HAP-1 (cell line): ENCODE measurements at regions not wholly inside any gene's neighbourhood (a gene's known extent, or its start where the extent isn't known, plus 50 kb on each side); places are given as distances from the start of the nearest gene placed in this dataset.

Source experiments
- DNase-seq, 2 experiments: peaks; one replicate each; pipeline ENCODE4 v3.0.0-alpha.2; 2016 to 2020; ENCODE audit warnings: low spot score in 2 of 2
- H3K27me3 ChIP-seq: fragments of 250-450 bp; sonication (Bioruptor Pico); 2 replicates; pipeline ENCODE4 v1.5.1; 2020; ENCODE audit warnings: low read depth, mild to moderate bottlenecking, moderate library complexity
- H3K36me3 ChIP-seq: fragments of 250-450 bp; sonication (Bioruptor Pico); replicated peaks from 2 replicates; pipeline ENCODE4 v1.5.1; 2020; ENCODE audit warnings: mild to moderate bottlenecking
- H3K4me1 ChIP-seq: fragments of 250-450 bp; sonication (Bioruptor Pico); 2 replicates; pipeline ENCODE4 v1.5.1; 2020; ENCODE audit warnings: mild to moderate bottlenecking
- H3K4me3 ChIP-seq: fragments of 250-450 bp; sonication (Bioruptor Pico); 2 replicates; pipeline ENCODE4 v1.5.1; 2020; ENCODE audit warnings: mild to moderate bottlenecking, moderate library complexity
- H3K9me3 ChIP-seq: fragments of 250-450 bp; sonication (Bioruptor Pico); 2 replicates; pipeline ENCODE4 v1.5.1; 2020; ENCODE audit warnings: mild to moderate bottlenecking, moderate library complexity
- in situ Hi-C: fragments of 300-500 bp; cut with MboI; formaldehyde crosslinking; loops from 3 replicates; pipeline ENCODE4 v1.14.3; 2020; ENCODE audit warnings: low sequenced_read_pairs, inconsistent platforms, mixed read lengths

- no peaks in the 10 kb centered on the region for H3K27me3 ChIP-seq
- no peak for DNase-seq
- no peaks in the 10 kb centered on the region for H3K9me3 ChIP-seq
- no peaks in the 10 kb centered on the region for H3K36me3 ChIP-seq
- no peaks in the 10 kb centered on the region for H3K4me1 ChIP-seq
- in situ Hi-C loops: no loop called here
- H3K4me3 ChIP-seq: no peak overlapping the region
These were observed 57.5 kb upstream of the C14orf180 start for GRCh38 chr14:104521816-104522745.

DNA sequence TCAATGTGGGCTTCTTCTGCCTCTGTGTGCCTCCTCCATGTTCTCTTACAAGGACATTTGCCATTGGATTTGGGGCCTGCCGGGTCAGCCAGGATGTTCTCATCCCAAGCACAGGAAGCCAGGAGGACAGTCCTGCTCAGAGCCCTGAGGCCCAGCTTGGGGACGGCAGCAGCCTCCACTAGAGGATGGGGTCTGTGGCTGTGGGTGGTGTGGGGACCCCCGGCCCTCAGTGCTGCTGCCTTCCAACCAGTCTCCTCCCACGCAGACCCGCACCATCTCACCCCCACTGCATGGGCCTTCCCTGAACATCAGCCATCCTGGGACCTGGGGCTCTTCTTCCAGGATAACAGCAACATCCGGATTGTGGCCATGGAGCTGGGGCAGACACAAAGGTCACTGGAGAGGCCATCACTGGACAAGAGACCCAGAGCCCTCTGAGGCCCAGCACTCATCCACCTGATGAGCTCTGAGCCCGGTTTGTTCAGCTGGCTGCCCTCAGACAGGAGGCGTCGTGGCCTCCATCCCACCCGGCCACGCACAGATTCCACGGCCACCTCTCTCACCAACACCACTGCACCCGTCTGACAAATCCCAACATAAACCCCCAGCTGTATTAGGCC is 56.5 kb upstream of the C14orf180 start:
- Histone ChIP-seq H3K9me3 (no peaks in the 10 kb centered on the region), H3K36me3 (no peaks in the 10 kb centered on the region), H3K4me1 (no peaks in the 10 kb centered on the region), H3K27me3 (no peaks in the 10 kb centered on the region), H3K4me3 (no peak overlapping the region)
- no peak for DNase-seq
- in situ Hi-C loops: no loop called here

GRCh38 chr14:104523546-104523935 is 56.0 kb upstream of the C14orf180 start:
- no peaks in the 10 kb centered on the region for H3K4me1 ChIP-seq
- in situ Hi-C loops: no loop called here
- no peak for DNase-seq

DNA sequence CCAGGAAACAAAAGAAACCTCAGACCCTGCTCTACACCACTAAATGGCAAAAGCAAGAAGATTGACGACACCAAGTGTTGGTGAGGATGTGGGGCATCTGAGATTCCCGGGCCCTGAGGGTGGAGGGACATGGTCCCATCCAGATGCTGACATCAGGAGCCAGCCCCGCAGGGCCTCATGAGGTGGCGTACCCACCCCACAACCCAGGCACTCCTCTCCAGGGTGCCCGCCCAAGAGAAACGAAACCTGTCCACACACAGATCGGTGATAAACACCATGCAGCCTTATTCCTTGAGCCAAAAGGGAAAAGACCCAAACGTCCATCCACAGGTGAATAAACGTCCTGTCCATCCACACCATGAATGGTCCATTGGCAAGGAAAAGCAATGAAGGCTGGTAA is 54.8 kb upstream of the C14orf180 start:
- in situ Hi-C loops: no loop called here

More at GRCh38 chr14:104523546-104523935, 56.0 kb upstream of the C14orf180 start:
- Histone ChIP-seq H3K36me3 (no peaks in the 10 kb centered on the region), H3K9me3 (no peaks in the 10 kb centered on the region), H3K27me3 (no peaks in the 10 kb centered on the region), H3K4me3 (no peak overlapping the region)

GRCh38 chr14:104526723-104527645 is 52.6 kb upstream of the C14orf180 start:
- in situ Hi-C loops: no loop called here
- Histone ChIP-seq H3K27me3 (peaks cover 9% of the 10 kb centered on the region; the same call in 1 of the 2 replicates), H3K4me3 (no peak overlapping the region), H3K36me3 (no peaks in the 10 kb centered on the region), H3K9me3 (no peaks in the 10 kb centered on the region), H3K4me1 (no peaks in the 10 kb centered on the region)
- DNase-seq: no peak

More for the DNA sequence above, 54.8 kb upstream of the C14orf180 start:
- DNase-seq: no peak
- Histone ChIP-seq H3K4me3 (no peak overlapping the region), H3K36me3 (no peaks in the 10 kb centered on the region), H3K4me1 (no peaks in the 10 kb centered on the region), H3K27me3 (no peaks in the 10 kb centered on the region), H3K9me3 (no peaks in the 10 kb centered on the region)

DNA sequence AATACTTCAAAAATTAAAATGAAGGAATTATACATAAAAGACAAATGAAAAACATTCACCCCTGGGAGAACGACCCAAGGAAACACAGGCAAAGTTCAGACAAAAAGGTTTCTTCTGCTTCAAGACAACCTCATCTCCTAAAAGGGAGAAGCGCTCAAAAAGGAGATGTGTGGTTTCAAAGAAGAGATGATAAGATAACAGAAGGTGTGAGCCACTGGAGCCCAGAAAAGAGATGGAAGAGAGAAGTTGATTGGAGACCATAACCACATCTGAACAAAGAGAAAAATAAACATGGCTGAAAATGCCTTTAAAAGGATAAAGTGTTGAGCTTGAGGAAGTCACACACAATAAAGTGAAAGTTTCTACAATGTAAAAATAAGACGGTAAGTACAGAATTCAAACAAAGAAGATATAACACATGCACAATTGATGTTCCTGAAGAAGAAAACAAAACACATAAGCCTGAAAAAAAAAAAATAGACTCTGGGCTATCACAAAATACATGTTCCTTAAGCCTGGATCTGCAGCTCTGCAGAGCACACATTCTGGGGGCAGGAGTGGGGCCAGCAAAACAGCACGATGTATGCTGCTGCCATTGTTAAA is 51.6 kb upstream of the C14orf180 start:
- in situ Hi-C loops: no loop called here
- H3K4me3 ChIP-seq: no peak overlapping the region

GRCh38 chr14:104528496-104528895 is 51.1 kb upstream of the C14orf180 start:
- Histone ChIP-seq H3K4me1 (no peaks in the 10 kb centered on the region), H3K9me3 (no peaks in the 10 kb centered on the region), H3K36me3 (no peaks in the 10 kb centered on the region), H3K4me3 (no peak overlapping the region), H3K27me3 (peaks cover 9% of the 10 kb centered on the region; the same call in 1 of the 2 replicates)
- in situ Hi-C loops: no loop called here
- no peak for DNase-seq

More for the DNA sequence above, 51.6 kb upstream of the C14orf180 start:
- no peak for DNase-seq
- Histone ChIP-seq H3K4me1 (no peaks in the 10 kb centered on the region), H3K9me3 (no peaks in the 10 kb centered on the region), H3K27me3 (peaks cover 9% of the 10 kb centered on the region; the same call in 1 of the 2 replicates), H3K36me3 (no peaks in the 10 kb centered on the region)
